Caco-2 (cell line): ENCODE measurements at regions not wholly inside any gene's neighbourhood (a gene's known extent, or its start where the extent isn't known, plus 50 kb on each side); places are given as distances from the start of the nearest gene placed in this dataset.

ENCODE experiments used
- BruUV-seq: library from RNA; stranded (reverse); fragments of 400-500 nt; replicated peaks from 2 replicates; lab custom pipeline; 2021; lab: Mats Ljungman, UMichigan
- CTCF ChIA-PET: fragments of 300-600 bp; sonication (Branson Sonifier 250); formaldehyde crosslinking; loops from one replicate; lab custom pipeline; 2022; ENCODE audit warnings: antibody characterized with exemption; lab: Charles Lee
- POLR2A ChIA-PET: fragments of 300-600 bp; sonication (Branson Sonifier 250); formaldehyde crosslinking; loops from one replicate; lab custom pipeline; 2022; ENCODE audit warnings: antibody characterized with exemption; lab: Charles Lee
- DNase-seq, 2 experiments: peaks; one replicate each; pipeline versions ENCODE4 v3.0.0 to v3.0.0-alpha.2; 2020 to 2022
- H3K27me3 ChIP-seq: replicated peaks from 2 replicates; pipeline ENCODE4 v1.6.0; 2011; ENCODE audit warnings: low read length; ENCODE audit not compliant: control insufficient read depth, insufficient read depth
- H3K36me3 ChIP-seq: 2 replicates; pipeline ENCODE4 v1.5.1; 2011; ENCODE audit warnings: low read length; ENCODE audit not compliant: control insufficient read depth, insufficient read depth
- H3K4me1 ChIP-seq: fragments of 250-450 bp; sonication (Bioruptor Pico); 2 replicates; pipeline ENCODE4 v1.5.1; 2020; ENCODE audit warnings: mild to moderate bottlenecking
- H3K4me3 ChIP-seq: 2 replicates; pipeline ENCODE4 v1.5.1; 2011; ENCODE audit warnings: low read depth, mild to moderate bottlenecking, control low read depth, low read length
- H3K9me3 ChIP-seq: fragments of 250-450 bp; sonication (Bioruptor Pico); 2 replicates; pipeline ENCODE4 v1.5.1; 2020; ENCODE audit warnings: mild to moderate bottlenecking, moderate library complexity
- H3K27ac Mint-ChIP-seq: one replicate; pipeline ENCODE4 v1.8.0; 2022; ENCODE audit warnings: mixed read lengths; ENCODE audit not compliant: unreplicated experiment
- H3K27me3 Mint-ChIP-seq: one replicate; pipeline ENCODE4 v1.8.0; 2022; ENCODE audit warnings: mixed read lengths; ENCODE audit not compliant: insufficient read depth, unreplicated experiment
- H3K36me3 Mint-ChIP-seq: one replicate; pipeline ENCODE4 v1.8.0; 2022; ENCODE audit warnings: mild to moderate bottlenecking, mixed read lengths; ENCODE audit not compliant: insufficient read depth, unreplicated experiment
- H3K4me1 Mint-ChIP-seq: one replicate; pipeline ENCODE4 v1.8.0; 2022; ENCODE audit warnings: low read depth, mixed read lengths; ENCODE audit not compliant: unreplicated experiment
- H3K4me3 Mint-ChIP-seq: one replicate; pipeline ENCODE4 v1.8.0; 2022; ENCODE audit warnings: mild to moderate bottlenecking, moderate library complexity, mixed read lengths; ENCODE audit not compliant: unreplicated experiment
- H3K9me3 Mint-ChIP-seq: one replicate; pipeline ENCODE4 v1.8.0; 2022; ENCODE audit warnings: mixed read lengths; ENCODE audit not compliant: unreplicated experiment
- CTCF ChIP-seq, 2 experiments: fragments of 200-600 bp in 1 of 2; IDR thresholded peaks; 1 replicate in 1 of 2; 2 replicates in 1 of 2; pipeline versions ENCODE4 v1.5.1 to v1.8.0; 2011 to 2022; ENCODE audit warnings: antibody characterized with exemption in 1 of 2, control low read depth in 1 of 2, inconsistent platforms in 1 of 2, low read depth in 1 of 2, low read length in 1 of 2, mild to moderate bottlenecking in 1 of 2, moderate library complexity in 1 of 2; ENCODE audit not compliant: insufficient read depth in 1 of 2, severe bottlenecking in 1 of 2, unreplicated experiment in 1 of 2
- intact Hi-C: fragments of 100-400 bp; cut with micrococcal nuclease; formaldehyde crosslinking; loops from one replicate; pipeline ENCODE4 v1.10.0; 2022; ENCODE audit not compliant: unreplicated experiment

DNA sequence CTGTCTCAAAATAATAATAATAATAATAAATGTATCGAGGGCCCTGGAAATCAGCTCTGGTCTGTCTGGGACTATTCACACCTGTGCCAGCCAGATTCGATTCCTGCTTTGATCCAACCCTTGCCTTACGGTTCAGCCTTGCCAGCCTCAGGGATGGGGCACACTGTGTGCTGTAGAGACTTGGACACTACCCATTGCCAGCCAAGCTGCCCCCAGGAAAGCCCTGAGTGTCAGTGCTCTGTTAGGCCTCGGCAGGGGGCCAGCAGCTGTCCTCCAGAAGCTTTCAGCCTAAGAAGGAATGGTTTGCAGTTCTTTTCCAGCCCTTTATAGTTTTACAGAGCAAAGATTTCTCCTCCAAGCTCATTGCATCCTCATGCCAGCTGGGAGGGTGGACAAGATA is 96.2 kb upstream of the RUNX3 start:
- Histone ChIP-seq H3K4me1 (no peaks in the 10 kb centered on the region), H3K9me3 (no peaks in the 10 kb centered on the region), H3K36me3 (no peaks in the 10 kb centered on the region), H3K27me3 (no peaks in the 10 kb centered on the region), H3K4me3 (no peak overlapping the region)
- no peaks in the 10 kb centered on the region for H3K36me3 Mint-ChIP-seq
- POLR2A ChIA-PET = no interaction called here
- BruUV-seq = no TSS peak
- H3K27me3 Mint-ChIP-seq = no peaks in the 10 kb centered on the region
- CTCF ChIA-PET = no interaction called here
- H3K4me1 Mint-ChIP-seq = no peaks in the 10 kb centered on the region
- H3K27ac Mint-ChIP-seq = no peak overlapping the region
- no peaks in the 10 kb centered on the region for H3K9me3 Mint-ChIP-seq
- H3K4me3 Mint-ChIP-seq = no peak overlapping the region
- intact Hi-C loops = no loop called here
- no peak for DNase-seq
- no peak for TF ChIP-seq CTCF (IDR thresholded peaks at IDR 0.05; ENCODE audit: insufficient read depth in 1 of 2, low read depth in 1 of 2, low read length in 1 of 2, severe bottlenecking in 1 of 2, unreplicated experiment in 1 of 2)

DNA sequence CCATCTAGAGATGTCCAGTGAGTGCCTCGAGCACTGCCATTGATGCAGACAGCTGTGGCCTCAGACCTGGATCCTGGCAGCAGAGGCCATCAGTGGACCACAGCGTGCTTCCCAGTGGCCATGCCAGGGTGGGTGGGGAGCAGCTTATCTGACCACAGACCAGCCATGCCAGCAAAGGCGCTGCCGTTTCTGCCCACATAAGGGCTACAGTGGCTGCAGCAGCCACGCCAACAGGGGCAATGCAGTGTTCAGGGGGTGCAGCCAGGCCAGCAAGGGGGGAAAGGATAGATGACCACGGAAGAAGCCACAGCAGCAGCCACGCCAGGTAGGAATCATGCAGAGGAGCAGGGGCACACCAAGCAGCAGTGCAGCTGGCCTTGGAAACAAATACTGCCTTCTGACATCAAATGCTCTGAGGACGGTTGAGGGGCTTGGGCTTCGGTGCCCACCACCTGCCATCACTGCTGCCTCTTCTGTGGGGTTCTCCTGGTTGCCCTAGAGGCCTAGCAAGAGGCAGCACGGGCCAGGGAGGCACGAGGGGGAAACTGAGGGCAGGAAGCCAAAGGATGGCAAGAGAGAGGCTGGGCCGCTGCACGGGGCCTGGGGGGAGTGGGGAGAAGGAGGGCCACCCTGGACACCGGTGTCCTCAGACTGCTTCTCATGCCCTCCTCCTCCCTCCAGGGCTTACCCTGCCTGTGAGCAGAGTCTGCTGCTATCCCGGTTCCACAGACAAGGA is 94.7 kb upstream of the RUNX3 start:
- no peak for TF ChIP-seq CTCF (IDR thresholded peaks at IDR 0.05; ENCODE audit: insufficient read depth in 1 of 2, low read depth in 1 of 2, low read length in 1 of 2, severe bottlenecking in 1 of 2, unreplicated experiment in 1 of 2)
- no peak overlapping the region for H3K4me3 Mint-ChIP-seq
- H3K36me3 ChIP-seq = no peaks in the 10 kb centered on the region
- BruUV-seq = no TSS peak
- no peaks in the 10 kb centered on the region for H3K9me3 ChIP-seq
- no peak overlapping the region for H3K27ac Mint-ChIP-seq
- no peaks in the 10 kb centered on the region for H3K27me3 Mint-ChIP-seq
- ChIA-PET CTCF (no interaction called here), POLR2A (no interaction called here)
- intact Hi-C loops = no loop called here
- H3K4me1 Mint-ChIP-seq = no peaks in the 10 kb centered on the region
- H3K9me3 Mint-ChIP-seq = no peaks in the 10 kb centered on the region
- no peak for DNase-seq
- H3K4me3 ChIP-seq = no peak overlapping the region
- H3K27me3 ChIP-seq = no peaks in the 10 kb centered on the region
- no peaks in the 10 kb centered on the region for H3K36me3 Mint-ChIP-seq
- H3K4me1 ChIP-seq = no peaks in the 10 kb centered on the region

- no peaks in the 10 kb centered on the region for H3K36me3 Mint-ChIP-seq
- no peak for DNase-seq
- H3K4me1 Mint-ChIP-seq = no peaks in the 10 kb centered on the region
- Histone ChIP-seq H3K4me3 (no peak overlapping the region), H3K27me3 (no peaks in the 10 kb centered on the region), H3K9me3 (no peaks in the 10 kb centered on the region), H3K4me1 (no peaks in the 10 kb centered on the region), H3K36me3 (no peaks in the 10 kb centered on the region)
- ChIA-PET CTCF (no interaction called here), POLR2A (no interaction called here)
- H3K27ac Mint-ChIP-seq = no peak overlapping the region
- intact Hi-C loops = no loop called here
- H3K27me3 Mint-ChIP-seq = no peaks in the 10 kb centered on the region
- no peak for TF ChIP-seq CTCF (IDR thresholded peaks at IDR 0.05; ENCODE audit: insufficient read depth in 1 of 2, low read depth in 1 of 2, low read length in 1 of 2, severe bottlenecking in 1 of 2, unreplicated experiment in 1 of 2)
- H3K4me3 Mint-ChIP-seq = no peak overlapping the region
- no peaks in the 10 kb centered on the region for H3K9me3 Mint-ChIP-seq
- BruUV-seq = no TSS peak
These were observed 93.8 kb upstream of the RUNX3 start for GRCh38 chr1:25023826-25024225.
